Stimulated activated CD8-positive, alpha-beta memory T cell treated with anti-CD3 and anti-CD28 coated beads, Interleukin-15, amount 100 ng/mL, for 1 hour (primary cell): ENCODE measurements at regions not wholly inside any gene's neighbourhood (a gene's known extent, or its start where the extent isn't known, plus 50 kb on each side); places are given as distances from the start of the nearest gene placed in this dataset.

Experiments used
- DNase-seq: peaks from one replicate; pipeline ENCODE4 v3.0.0-alpha.2; 2020; ENCODE audit warnings: low read depth

GRCh38 chr16:79833559-79833958 lies 233.0 kb upstream of the MAF start:
- no peak for DNase-seq

GRCh38 chr16:79826732-79827475 lies 226.4 kb upstream of the MAF start:
- DNase-seq, result no peak

- DNase-seq, result no peak
Observed at GRCh38 chr16:79825002-79825401, 224.5 kb upstream of the MAF start.

- no peak for DNase-seq
Observed at GRCh38 chr16:79823639-79824038, 223.1 kb upstream of the MAF start.

GRCh38 chr16:79821911-79822310 lies 221.4 kb upstream of the MAF start:
- no peak for DNase-seq

- no peak for DNase-seq
Observed at GRCh38 chr16:79816081-79816497, 215.6 kb upstream of the MAF start.

GRCh38 chr16:79815049-79815448 lies 214.5 kb upstream of the MAF start:
- no peak for DNase-seq

GRCh38 chr16:79814124-79814523 lies 213.6 kb upstream of the MAF start:
- DNase-seq, result no peak

GRCh38 chr16:79811541-79811940 lies 211.0 kb upstream of the MAF start:
- DNase-seq, result no peak

GRCh38 chr16:79810449-79811189 lies 210.1 kb upstream of the MAF start:
- no peak for DNase-seq

- DNase-seq, result no peak
Observed at GRCh38 chr16:79809376-79809775, 208.8 kb upstream of the MAF start.

GRCh38 chr16:79808731-79809130 lies 208.2 kb upstream of the MAF start:
- no peak for DNase-seq

GRCh38 chr16:79806757-79807156 lies 206.2 kb upstream of the MAF start:
- no peak for DNase-seq

GRCh38 chr16:79805621-79806020 lies 205.1 kb upstream of the MAF start:
- no peak for DNase-seq

GRCh38 chr16:79801646-79802045 lies 201.1 kb upstream of the MAF start:
- no peak for DNase-seq

GRCh38 chr16:79800016-79800608 lies 199.6 kb upstream of the MAF start:
- no peak for DNase-seq

- DNase-seq, result no peak
Observed at GRCh38 chr16:79798416-79799053, 198.0 kb upstream of the MAF start.

GRCh38 chr16:79797486-79797885 lies 196.9 kb upstream of the MAF start:
- no peak for DNase-seq

- DNase-seq, result no peak
Observed at GRCh38 chr16:79795556-79795955, 195.0 kb upstream of the MAF start.

GRCh38 chr16:79794941-79795340 lies 194.4 kb upstream of the MAF start:
- no peak for DNase-seq

- no peak for DNase-seq
Observed at GRCh38 chr16:79792664-79793351, 192.3 kb upstream of the MAF start.

GRCh38 chr16:79792076-79792475 lies 191.5 kb upstream of the MAF start:
- DNase-seq, result no peak
